ENCODE measurements at regions not wholly inside any gene's neighbourhood (a gene's known extent, or its start where the extent isn't known, plus 50 kb on each side); places are given as distances from the start of the nearest gene placed in this dataset.

- no peak for TF ChIP-seq CTCF (conservative IDR thresholded peaks at IDR 0.05; ENCODE audit: low read length)
- no peak for TF ChIP-seq EZH2phosphoT487 (IDR thresholded peaks at IDR 0.05; ENCODE audit: borderline replicate concordance, low read depth, low read length)
These were observed 108.4 kb upstream of the ZMIZ1 start for GRCh38 chr10:78960316-78960800.

Data from OCI-LY7 (cell line).